SK-N-SH (cell line): ENCODE measurements at regions not wholly inside any gene's neighbourhood (a gene's known extent, or its start where the extent isn't known, plus 50 kb on each side); places are given as distances from the start of the nearest gene placed in this dataset.

Experiments
- CTCF ChIA-PET: fragments of 300-600, 350-600 bp; formaldehyde crosslinking; extraction: SDS; loops from one replicate; lab custom pipeline; 2021; lab: Yijun Ruan, JAX
- POLR2A ChIA-PET: fragments of 350-600 bp; sonication (Branson Sonifier 250); formaldehyde crosslinking; extraction: SDS; loops from one replicate; lab custom pipeline; 2020; ENCODE audit warnings: antibody characterized with exemption, inconsistent platforms; lab: Yijun Ruan, JAX
- DNase-seq: peaks from one replicate; pipeline ENCODE4 v3.0.0; 2012
- H2AFZ ChIP-seq: fragments of 200-600 bp; sonication (generic); 2 replicates; pipeline ENCODE4 v1.8.1; 2016; ENCODE audit warnings: antibody characterized with exemption, mild to moderate bottlenecking, low read depth
- H3F3A ChIP-seq: fragments of 200-600 bp; sonication (generic); replicated peaks from 2 replicates; pipeline ENCODE3; 2016; ENCODE audit warnings: antibody characterized with exemption, mild to moderate bottlenecking; ENCODE audit not compliant: insufficient read depth
- H3K27ac ChIP-seq, 2 experiments: fragments of 200-500 bp in 1 of 2; fragments of 200-600 bp in 1 of 2; sonication (Bioruptor generic) in 1 of 2; sonication (generic), shearing (Covaris generic) in 1 of 2; 2 replicates each; pipeline versions ENCODE4 v1.5.1 to v1.6.1; 2014 to 2016; ENCODE audit warnings: low read depth in 2 of 2, inconsistent platforms in 1 of 2, low read length in 1 of 2, mild to moderate bottlenecking in 1 of 2, mixed read lengths in 1 of 2
- H3K27me3 ChIP-seq: fragments of 200-600 bp; sonication (generic), shearing (Covaris generic); 2 replicates; pipeline ENCODE4 v1.6.1; 2016; ENCODE audit warnings: mixed run types; ENCODE audit not compliant: insufficient read depth
- H3K36me3 ChIP-seq, 2 experiments: fragments of 200-500 bp in 1 of 2; fragments of 200-600 bp in 1 of 2; sonication (Bioruptor generic) in 1 of 2; sonication (generic) in 1 of 2; replicated peaks in 1 of 2; 2 replicates each; pipeline versions ENCODE3 to v1.5.1; 2014 to 2016; ENCODE audit warnings: low read length in 1 of 2, mild to moderate bottlenecking in 1 of 2; ENCODE audit not compliant: insufficient read depth in 2 of 2, control insufficient read depth in 1 of 2
- H3K4me1 ChIP-seq, 2 experiments: fragments of 200-500 bp in 1 of 2; fragments of 200-600 bp in 1 of 2; sonication (Bioruptor generic) in 1 of 2; sonication (generic), shearing (Covaris generic) in 1 of 2; 2 replicates each; pipeline versions ENCODE4 v1.5.1 to v1.6.1; 2014 to 2016; ENCODE audit warnings: low read depth in 1 of 2, low read length in 1 of 2, mixed run types in 1 of 2; ENCODE audit not compliant: insufficient read depth in 2 of 2, control insufficient read depth in 1 of 2
- H3K4me2 ChIP-seq: fragments of 200-600 bp; sonication (generic), shearing (Covaris generic); 2 replicates; pipeline ENCODE4 v1.6.1; 2017; ENCODE audit warnings: mixed run types
- H3K4me3 ChIP-seq, 2 experiments: fragments of 200-500 bp in 1 of 2; fragments of 200-600 bp in 1 of 2; sonication (Bioruptor generic) in 1 of 2; sonication (generic), shearing (Covaris generic) in 1 of 2; 2 replicates each; pipeline versions ENCODE4 v1.5.1 to v1.8.1; 2014 to 2016; ENCODE audit warnings: low read depth in 2 of 2, inconsistent platforms in 1 of 2, low read length in 1 of 2, mild to moderate bottlenecking in 1 of 2, mixed read lengths in 1 of 2, moderate library complexity in 1 of 2
- H3K79me2 ChIP-seq: fragments of 200-600 bp; sonication (generic); 2 replicates; pipeline ENCODE4 v1.8.1; 2017; ENCODE audit warnings: mild to moderate bottlenecking; ENCODE audit not compliant: insufficient read depth
- H3K9ac ChIP-seq: fragments of 200-600 bp; sonication (generic); 2 replicates; pipeline ENCODE4 v1.6.1; 2017; ENCODE audit warnings: mixed run types
- H3K9me2 ChIP-seq: fragments of 200-600 bp; sonication (generic); 2 replicates; pipeline ENCODE4 v1.6.1; 2017; ENCODE audit warnings: mixed run types
- H3K9me3 ChIP-seq: fragments of 200-600 bp; sonication (generic); 2 replicates; pipeline ENCODE4 v1.6.1; 2017; ENCODE audit warnings: mixed run types, mild to moderate bottlenecking, moderate library complexity
- H4K20me1 ChIP-seq: fragments of 200-600 bp; sonication (generic); 2 replicates; pipeline ENCODE4 v1.6.1; 2017; ENCODE audit warnings: mild to moderate bottlenecking, mixed run types; ENCODE audit not compliant: insufficient read depth
- CTCF ChIP-seq: fragments of 200-600 bp; sonication (generic); IDR thresholded peaks from 2 replicates; pipeline ENCODE4 v1.6.1; 2017; ENCODE audit warnings: antibody characterized with exemption, mild to moderate bottlenecking, moderate library complexity
- ELF1 ChIP-seq: IDR thresholded peaks from 2 replicates; pipeline ENCODE4 v1.4.0; 2012
- EZH2phosphoT487 ChIP-seq: fragments of 200-600 bp; sonication (generic); IDR thresholded peaks from 2 replicates; pipeline ENCODE4 v1.6.1; 2017; ENCODE audit warnings: low read depth, mixed run types, mild to moderate bottlenecking, antibody characterized with exemption, moderate library complexity, borderline replicate concordance
- FOSL2 ChIP-seq: IDR thresholded peaks from 2 replicates; pipeline ENCODE4 v1.4.0; 2012; ENCODE audit warnings: low read depth, mild to moderate bottlenecking, moderate library complexity, borderline replicate concordance
- GABPA ChIP-seq: IDR thresholded peaks from 2 replicates; pipeline ENCODE4 v1.4.0; 2012; ENCODE audit warnings: low read depth, mild to moderate bottlenecking
- JUND ChIP-seq: IDR thresholded peaks from 2 replicates; pipeline ENCODE4 v1.4.0; 2012
- MAX ChIP-seq: IDR thresholded peaks from 2 replicates; pipeline ENCODE4 v1.4.0; 2012; ENCODE audit warnings: low read depth
- PBX3 ChIP-seq: IDR thresholded peaks from 2 replicates; pipeline ENCODE4; 2012
- REST ChIP-seq: IDR thresholded peaks from 2 replicates; pipeline ENCODE4 v1.6.1; 2012; ENCODE audit warnings: mild to moderate bottlenecking, low read depth, low read length, moderate library complexity
- SIN3A ChIP-seq: IDR thresholded peaks from 2 replicates; pipeline ENCODE4 v1.6.1; 2012; ENCODE audit warnings: low read depth, mild to moderate bottlenecking, low read length, moderate library complexity, borderline replicate concordance
- SMC3 ChIP-seq: IDR thresholded peaks from 2 replicates; pipeline ENCODE4 v1.6.1; 2012; ENCODE audit warnings: low read depth, low read length, improper control_type of control experiment
- USF2 ChIP-seq: fragments of 150-350 bp; IDR thresholded peaks from 2 replicates; pipeline ENCODE4 v1.6.1; 2017; ENCODE audit warnings: antibody characterized with exemption, low read length, low read depth, borderline replicate concordance
- YY1 ChIP-seq: IDR thresholded peaks from 2 replicates; pipeline ENCODE4 v1.4.0; 2012; ENCODE audit warnings: low read depth, mild to moderate bottlenecking
- WGBS: methylation state at CpG from one replicate; pipeline ENCODE4 v1.1.6; 2017; ENCODE audit warnings: low lambda C conversion rate; 5-methylcytosine and 5-hydroxymethylcytosine counted together

- no peak overlapping the region for H3K4me3 ChIP-seq
- no peaks in the 10 kb centered on the region for H3K36me3 ChIP-seq
- no peaks in the 10 kb centered on the region for H3K9me2 ChIP-seq
- H3K27ac ChIP-seq = peak overlapping the region in 1 of 2 experiments; percentile 62; a peak in 1 of 4 replicates
- POLR2A ChIA-PET = no interaction called here
- TF ChIP-seq GABPA (no peak), PBX3 (no peak), YY1 (no peak)
- TF ChIP-seq, all 33 proteins: peak for 0
- WGBS = 78% methylated on average over 7 of the region's 11 CpGs
- H3K79me2 ChIP-seq = no peaks in the 10 kb centered on the region
- peaks cover 0 to 28% of the 10 kb centered on the region in 2 experiments; a peak in 1 of 4 replicates for H3K4me1 ChIP-seq
- no peaks in the 10 kb centered on the region for H4K20me1 ChIP-seq
- no peak for DNase-seq
- CTCF ChIA-PET = interaction anchor here (0.7 to 2.7 kb wide), 5 partner anchors 17 to 420 kb away, joined by 3 to 13 read pairs (median 3); no protein-coding TSS in a partner anchor
- H3K9ac ChIP-seq = no peak overlapping the region
- no peak overlapping the region for H2AFZ ChIP-seq
- no peak overlapping the region for H3K4me2 ChIP-seq
- no peaks in the 10 kb centered on the region for H3K9me3 ChIP-seq
- H3F3A ChIP-seq = no peaks in the 10 kb centered on the region
- no peaks in the 10 kb centered on the region for H3K27me3 ChIP-seq
Measured at GRCh38 chr1:10911490-10912166, 100.8 kb upstream of the TARDBP start.

- Histone ChIP-seq H3K4me1 (peaks cover 0 to 22% of the 10 kb centered on the region in 2 experiments; a peak in 1 of 4 replicates), H3K4me2 (no peak overlapping the region), H3K27me3 (no peaks in the 10 kb centered on the region), H3K4me3 (no peak overlapping the region), H4K20me1 (no peaks in the 10 kb centered on the region), H3K79me2 (no peaks in the 10 kb centered on the region), H3K9ac (no peak overlapping the region), H3K9me3 (no peaks in the 10 kb centered on the region), H3K9me2 (no peaks in the 10 kb centered on the region), H2AFZ (no peak overlapping the region), H3F3A (no peaks in the 10 kb centered on the region), H3K36me3 (no peaks in the 10 kb centered on the region), H3K27ac (no peak overlapping the region)
- ChIA-PET POLR2A (no interaction called here), CTCF (interaction anchor here (0.7 to 1.5 kb wide), 4 partner anchors 32 to 223 kb away, joined by 3 to 7 read pairs (median 4); no protein-coding TSS in a partner anchor)
- no peak for DNase-seq
- TF ChIP-seq SMC3 (no peak), ELF1 (no peak), USF2 (no peak), SIN3A (no peak), EZH2phosphoT487 (no peak), CTCF (no peak), REST (no peak), FOSL2 (no peak), MAX (no peak), JUND (no peak)
- 89% methylated on average over 7 of the region's 17 CpGs for WGBS
Measured at GRCh38 chr1:10912441-10912840, 100.0 kb upstream of the TARDBP start.
